ENCODE measurements at regions not wholly inside any gene's neighbourhood (a gene's known extent, or its start where the extent isn't known, plus 50 kb on each side); places are given as distances from the start of the nearest gene placed in this dataset.

GRCh38 chr4:114312338-114312737 lies 286.3 kb upstream of the UGT8 start:
- no peak for TF ChIP-seq POLR2A (IDR thresholded peaks at IDR 0.05)
- TF ChIP-seq CTCF (IDR thresholded peaks at IDR 0.05): no peak

All from body of pancreas (tissue), 4 donors.